Liver (tissue), 8 donors: ENCODE measurements at regions not wholly inside any gene's neighbourhood (a gene's known extent, or its start where the extent isn't known, plus 50 kb on each side); places are given as distances from the start of the nearest gene placed in this dataset.

Source experiments
- DNase-seq: peaks from one replicate; pipeline ENCODE4 v3.0.0-alpha.2; 2017; ENCODE audit warnings: low spot score
- H3K27ac ChIP-seq, 2 donors: one replicate each; pipeline ENCODE4 v1.7.0; 2013; ENCODE audit warnings: inconsistent platforms in 2 of 2, low read length in 2 of 2, control low read depth in 1 of 2, low read depth in 1 of 2, mild to moderate bottlenecking in 1 of 2
- H3K27me3 ChIP-seq, 4 donors: one replicate each; pipeline versions ENCODE4 v1.6.1 to v1.7.0; 2013; ENCODE audit warnings: low read length in 3 of 4, inconsistent platforms in 1 of 4, mild to moderate bottlenecking in 1 of 4, moderate library complexity in 1 of 4; ENCODE audit not compliant: control insufficient read depth in 4 of 4, insufficient read depth in 4 of 4
- H3K36me3 ChIP-seq, 4 donors: one replicate each; pipeline versions ENCODE4 v1.6.1 to v1.7.0; 2013; ENCODE audit warnings: low read length in 3 of 4, mild to moderate bottlenecking in 3 of 4, low read depth in 1 of 4, moderate library complexity in 1 of 4; ENCODE audit not compliant: control insufficient read depth in 4 of 4, insufficient read depth in 3 of 4
- H3K4me1 ChIP-seq, 4 donors: one replicate each; pipeline versions ENCODE4 v1.6.1 to v1.7.0; 2013; ENCODE audit warnings: low read length in 3 of 4, mild to moderate bottlenecking in 3 of 4, moderate library complexity in 1 of 4; ENCODE audit not compliant: control insufficient read depth in 4 of 4, insufficient read depth in 4 of 4
- H3K4me3 ChIP-seq, 3 donors: one replicate each; pipeline versions ENCODE4 v1.6.1 to v1.7.0; 2013; ENCODE audit warnings: low read length in 3 of 3, control low read depth in 1 of 3, low read depth in 1 of 3, mild to moderate bottlenecking in 1 of 3
- H3K9ac ChIP-seq, 2 donors: one replicate each; pipeline ENCODE4 v1.7.0; 2013; ENCODE audit warnings: low read length in 2 of 2, mild to moderate bottlenecking in 2 of 2, moderate library complexity in 2 of 2, control low read depth in 1 of 2, low read depth in 1 of 2
- H3K9me3 ChIP-seq, 4 donors: one replicate each; pipeline versions ENCODE4 v1.6.1 to v1.7.0; 2013; ENCODE audit warnings: low read length in 3 of 4; ENCODE audit not compliant: control insufficient read depth in 4 of 4
- ATF3 ChIP-seq: IDR thresholded peaks from 2 replicates; pipeline ENCODE4 v1.6.1; 2016; ENCODE audit warnings: antibody characterized with exemption
- CTCF ChIP-seq: fragments of 150-350 bp; IDR thresholded peaks from 2 replicates; pipeline ENCODE4 v1.5.1; 2017; ENCODE audit warnings: improper control_type of control experiment, low read depth, low read length; ENCODE audit not compliant: missing input control
- EGR1 ChIP-seq, 2 donors: IDR thresholded peaks; 2 replicates each; pipeline ENCODE4 v1.6.1; 2016 to 2018; ENCODE audit warnings: antibody characterized with exemption in 2 of 2, low read depth in 2 of 2
- FOXA2 ChIP-seq: IDR thresholded peaks from 2 replicates; pipeline ENCODE4 v1.6.1; 2016; ENCODE audit warnings: antibody characterized with exemption
- GABPA ChIP-seq, 2 donors: IDR thresholded peaks in 1 of 2; conservative IDR thresholded peaks in 1 of 2; 2 replicates each; pipeline ENCODE4 v1.6.1; 2016; ENCODE audit warnings: antibody characterized with exemption in 2 of 2, mild to moderate bottlenecking in 1 of 2, moderate library complexity in 1 of 2
- HNF4A ChIP-seq, 2 donors: conservative IDR thresholded peaks; 2 replicates each; pipeline ENCODE4 v1.6.1; 2016; ENCODE audit warnings: antibody characterized with exemption in 2 of 2, mild to moderate bottlenecking in 2 of 2
- JUND ChIP-seq, 2 donors: IDR thresholded peaks; 2 replicates each; pipeline ENCODE4 v1.6.1; 2016; ENCODE audit warnings: antibody characterized with exemption in 2 of 2
- MAX ChIP-seq: IDR thresholded peaks from 2 replicates; pipeline ENCODE4 v1.6.1; 2016; ENCODE audit warnings: antibody characterized with exemption
- NR2F2 ChIP-seq: IDR thresholded peaks from 2 replicates; pipeline ENCODE4 v1.6.1; 2016; ENCODE audit warnings: antibody characterized with exemption
- RAD21 ChIP-seq, 2 donors: IDR thresholded peaks; 2 replicates each; pipeline ENCODE4 v1.6.1; 2016; ENCODE audit warnings: antibody characterized with exemption in 2 of 2, mild to moderate bottlenecking in 2 of 2
- REST ChIP-seq: IDR thresholded peaks from 2 replicates; pipeline ENCODE4 v1.6.1; 2016; ENCODE audit warnings: antibody characterized with exemption, mild to moderate bottlenecking
- RXRA ChIP-seq, 2 donors: IDR thresholded peaks; 2 replicates each; pipeline ENCODE4 v1.6.1; 2017 to 2018; ENCODE audit warnings: antibody characterized with exemption in 2 of 2, mild to moderate bottlenecking in 1 of 2
- SP1 ChIP-seq: IDR thresholded peaks from 2 replicates; pipeline ENCODE4 v1.6.1; 2018; ENCODE audit warnings: antibody characterized with exemption, mild to moderate bottlenecking
- TAF1 ChIP-seq: conservative IDR thresholded peaks from 2 replicates; pipeline ENCODE4 v1.6.1; 2016; ENCODE audit warnings: antibody characterized with exemption, mild to moderate bottlenecking
- ZBTB33 ChIP-seq: IDR thresholded peaks from 2 replicates; pipeline ENCODE4 v1.6.1; 2016; ENCODE audit warnings: antibody characterized with exemption
- WGBS: extraction: QIAGEN DNeasy Blood & Tissue Kit; methylation state at CpG from one replicate; pipeline ENCODE4 v1.1.7; 2013; 5-methylcytosine and 5-hydroxymethylcytosine counted together
- donor health status: healthy.
- donor health status: healthy.
- donor health status: healthy.
- donor health status: healthy.
- donor health status: healthy.

GRCh38 chr2:221200184-221200839, 371.8 kb downstream of the EPHA4 start (continued):
- no peak for TF ChIP-seq CTCF
- TF ChIP-seq GABPA (IDR thresholded peaks at IDR 0.05 in 1 of 2, conservative IDR thresholded peaks at IDR 0.05 in 1 of 2) = no peak
- no peak for TF ChIP-seq NR2F2
- no peak for TF ChIP-seq ATF3

GRCh38 chr2:221202431-221202830, 369.7 kb downstream of the EPHA4 start:
- Histone ChIP-seq H3K4me1 (no peaks in the 10 kb centered on the region), H3K27me3 (no peaks in the 10 kb centered on the region), H3K9me3 (no peaks in the 10 kb centered on the region), H3K36me3 (no peaks in the 10 kb centered on the region), H3K27ac (no peak overlapping the region), H3K9ac (no peak overlapping the region), H3K4me3 (no peak overlapping the region)
- DNase-seq = no peak
- TF ChIP-seq SP1 (no peak), MAX (no peak), ZBTB33 (no peak), RXRA (IDR thresholded peaks at IDR 0.05) (no peak), REST (no peak), ATF3 (no peak), FOXA2 (no peak), EGR1 (IDR thresholded peaks at IDR 0.05; ENCODE audit: low read depth in 2 of 2) (no peak)
- WGBS = 92% methylated on average over 6 of the region's 6 CpGs

GRCh38 chr2:221203125-221203524, 369.0 kb downstream of the EPHA4 start:
- H3K27me3 ChIP-seq = no peaks in the 10 kb centered on the region
- H3K4me1 ChIP-seq = no peaks in the 10 kb centered on the region
- no peak for DNase-seq
- WGBS = 83% methylated on average over 2 of the region's 2 CpGs
- H3K36me3 ChIP-seq = no peaks in the 10 kb centered on the region
- H3K27ac ChIP-seq = no peak overlapping the region
- H3K9me3 ChIP-seq = no peaks in the 10 kb centered on the region
- no peak overlapping the region for H3K9ac ChIP-seq
- H3K4me3 ChIP-seq = no peak overlapping the region
- TF ChIP-seq CTCF (no peak), RAD21 (IDR thresholded peaks at IDR 0.05) (no peak), RXRA (IDR thresholded peaks at IDR 0.05) (no peak), GABPA (IDR thresholded peaks at IDR 0.05 in 1 of 2, conservative IDR thresholded peaks at IDR 0.05 in 1 of 2) (no peak), ZBTB33 (no peak), JUND (IDR thresholded peaks at IDR 0.05) (no peak), SP1 (no peak), FOXA2 (no peak), HNF4A (conservative IDR thresholded peaks at IDR 0.05) (no peak), TAF1 (no peak)
